Activated naive CD4-positive, alpha-beta T cell treated with anti-CD3 and anti-CD28 coated beads for 36 hours (primary cell): ENCODE measurements at regions not wholly inside any gene's neighbourhood (a gene's known extent, or its start where the extent isn't known, plus 50 kb on each side); places are given as distances from the start of the nearest gene placed in this dataset.
"Not testable (repeated sequence)": the region's sequence is repeated elsewhere in the genome, so short reads cannot be mapped to it uniquely, and the experiment has no call there.

Source experiments
- CTCF ChIA-PET: fragments of 350-600 bp; sonication (Branson Sonifier 250); formaldehyde crosslinking; loops from one replicate; lab custom pipeline; 2021; ENCODE audit warnings: antibody characterized with exemption; lab: Charles Lee
- DNase-seq: peaks from one replicate; pipeline ENCODE4 v3.0.0-alpha.2; 2020
- H3K27ac Mint-ChIP-seq: one replicate; pipeline ENCODE4 v1.8.0; 2021; ENCODE audit warnings: mild to moderate bottlenecking, mixed read lengths
- H3K27me3 Mint-ChIP-seq: one replicate; pipeline ENCODE4 v1.8.0; 2021; ENCODE audit warnings: low read depth, mixed read lengths
- H3K36me3 Mint-ChIP-seq: one replicate; pipeline ENCODE4 v1.8.0; 2021; ENCODE audit warnings: low read depth, mixed read lengths
- H3K4me1 Mint-ChIP-seq: one replicate; pipeline ENCODE4 v1.8.0; 2021; ENCODE audit warnings: low read depth, mixed read lengths
- H3K4me3 Mint-ChIP-seq: one replicate; pipeline ENCODE4 v1.8.0; 2021; ENCODE audit warnings: mild to moderate bottlenecking, moderate library complexity, mixed read lengths
- H3K9me3 Mint-ChIP-seq: one replicate; pipeline ENCODE4 v1.8.0; 2021; ENCODE audit warnings: mixed read lengths
- intact Hi-C: fragments of 100-400 bp; cut with micrococcal nuclease; formaldehyde crosslinking; loops from one replicate; pipeline ENCODE4 v1.15.1; 2023

DNA sequence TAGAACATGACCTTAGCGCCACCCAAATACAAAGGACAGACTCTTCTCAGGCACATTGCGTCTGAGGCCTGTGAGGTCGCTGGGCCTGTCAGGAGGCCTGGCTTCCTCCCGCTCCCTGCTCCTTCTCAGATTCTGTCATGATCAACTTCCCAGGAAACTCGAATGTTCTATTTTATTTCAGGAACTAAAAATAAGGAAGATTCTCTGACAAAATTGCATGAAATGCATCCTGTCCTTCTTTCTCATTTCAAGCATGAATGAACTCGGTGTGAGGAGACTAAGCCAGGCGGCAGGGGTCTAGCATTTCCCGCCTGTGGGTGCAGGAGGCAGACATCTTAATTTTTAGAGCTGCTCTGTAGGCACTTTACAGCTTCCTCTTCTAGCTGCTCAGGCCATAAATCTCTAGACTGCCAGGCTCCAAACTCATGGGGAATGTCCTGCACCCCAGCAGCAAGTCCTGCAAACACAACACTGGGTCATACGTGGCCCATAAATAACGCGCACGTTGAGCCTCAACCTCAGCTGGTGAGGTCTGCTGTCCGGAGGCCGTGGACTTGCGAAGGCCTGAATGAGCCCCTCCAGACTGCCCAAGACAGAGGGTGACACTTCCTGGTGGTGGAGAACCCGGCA is 109.7 kb upstream of the ZNF236 start:
- CTCF ChIA-PET, result no interaction called here
- intact Hi-C loops, result no loop called here
- Mint-ChIP-seq H3K27me3 (no peaks in the 10 kb centered on the region), H3K4me1 (peaks cover 4% of the 10 kb centered on the region), H3K4me3 (no peak overlapping the region), H3K27ac (no peak overlapping the region), H3K9me3 (no peaks in the 10 kb centered on the region), H3K36me3 (no peaks in the 10 kb centered on the region)
- no peak for DNase-seq

DNA sequence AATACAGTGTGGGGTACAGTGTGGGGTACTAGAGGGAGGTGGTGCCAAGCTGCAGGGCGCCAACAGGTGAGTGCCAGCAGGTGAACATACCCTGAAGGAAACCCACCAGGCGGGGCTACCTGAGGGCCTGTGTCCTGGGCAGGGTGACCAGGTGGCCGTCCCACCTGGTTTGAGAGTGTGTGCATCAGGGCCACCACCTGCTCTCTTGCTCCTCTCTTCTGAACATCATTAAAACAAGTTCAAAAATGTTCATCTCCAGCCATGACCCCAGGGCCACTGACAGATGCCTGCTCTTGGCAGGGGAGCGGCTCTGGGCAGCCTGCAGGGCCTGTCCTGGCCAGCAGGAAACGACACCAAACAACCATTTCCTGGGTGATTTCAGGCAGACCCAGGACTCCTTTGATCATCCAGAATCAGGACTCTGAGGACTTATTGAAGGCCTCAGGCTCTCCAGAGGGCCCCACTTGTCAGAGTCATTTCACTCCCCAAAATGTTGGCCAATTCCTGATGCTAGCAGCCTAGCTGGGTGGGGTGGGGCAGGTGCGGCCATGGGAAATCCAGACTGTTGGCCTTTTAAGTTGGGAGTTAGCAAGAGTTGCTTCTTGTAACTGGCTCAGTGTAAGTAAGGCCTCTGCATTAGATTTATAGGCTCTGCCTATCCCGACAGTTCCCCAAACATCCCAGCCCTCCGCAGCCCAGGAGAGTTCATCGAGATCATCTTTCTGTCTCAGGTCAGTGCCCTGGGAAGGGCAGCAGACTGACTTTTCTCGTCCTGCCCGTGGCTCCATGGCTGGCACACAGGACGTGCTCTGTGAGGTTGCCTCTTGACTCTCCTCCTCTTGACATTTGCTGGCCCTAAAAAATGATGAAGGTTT is 111.5 kb upstream of the ZNF236 start:
- H3K4me3 Mint-ChIP-seq, result no peak overlapping the region
- H3K36me3 Mint-ChIP-seq, result no peaks in the 10 kb centered on the region
- H3K9me3 Mint-ChIP-seq, result no peaks in the 10 kb centered on the region
- no peak overlapping the region for H3K27ac Mint-ChIP-seq
- H3K27me3 Mint-ChIP-seq, result no peaks in the 10 kb centered on the region
- CTCF ChIA-PET, result interaction anchor here (0.7 to 2.6 kb wide), 5 partner anchors 11 to 1420 kb away, joined by 3 to 18 read pairs (median 4); no protein-coding TSS in a partner anchor
- intact Hi-C loops, result no loop called here
- peaks cover 4% of the 10 kb centered on the region for H3K4me1 Mint-ChIP-seq
- DNase-seq, result no peak

DNA sequence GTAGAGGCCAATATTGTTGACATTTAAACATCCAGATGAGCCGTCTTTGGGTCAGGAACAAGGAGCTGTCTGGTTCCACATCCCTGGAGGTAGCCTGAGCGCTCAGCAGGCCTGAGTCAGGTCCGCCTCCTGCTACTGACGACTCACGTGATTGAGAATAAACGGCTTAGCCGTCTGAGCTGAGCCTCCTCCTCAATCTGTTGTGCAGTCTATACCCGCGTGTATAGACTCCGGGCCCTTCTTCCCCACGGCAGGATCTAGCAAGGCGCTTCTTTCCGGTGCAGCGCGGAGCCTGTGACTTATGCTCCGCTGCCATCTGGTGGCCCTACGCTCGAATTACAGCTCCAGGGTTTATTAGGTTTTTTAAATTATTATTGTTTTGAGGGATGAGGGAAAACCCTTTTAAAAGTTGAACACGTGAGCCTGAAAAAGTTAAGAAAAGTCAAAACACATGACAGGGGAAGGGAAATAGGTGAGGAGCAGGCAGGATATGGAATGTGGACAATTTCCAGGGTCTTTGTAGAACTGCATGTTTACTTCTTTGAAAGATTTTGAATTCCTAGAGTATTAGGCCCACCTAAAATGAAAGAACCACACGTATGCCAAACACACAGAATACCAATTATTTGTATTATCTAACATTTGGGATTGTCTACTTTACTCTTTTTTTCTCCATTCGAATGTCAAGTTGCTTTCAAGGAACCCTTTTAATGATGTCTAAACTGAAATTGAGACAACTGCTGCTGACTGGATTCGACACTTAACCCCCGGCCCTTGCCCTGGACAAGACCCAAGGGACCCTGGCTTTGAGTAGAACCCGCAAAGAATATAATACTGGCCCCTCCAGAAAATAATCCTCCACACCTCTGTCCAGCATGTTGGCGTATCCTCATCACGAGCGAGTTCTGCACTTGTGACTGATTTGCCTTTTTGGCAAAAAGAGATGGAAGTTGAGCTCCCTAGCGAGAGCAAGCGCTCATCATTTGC is 112.4 kb upstream of the ZNF236 start:
- H3K27ac Mint-ChIP-seq, result no peak overlapping the region
- peaks cover 4% of the 10 kb centered on the region for H3K4me1 Mint-ChIP-seq
- no peaks in the 10 kb centered on the region for H3K36me3 Mint-ChIP-seq
- intact Hi-C loops, result loop anchor here (1.0 kb wide), 1 partner anchor 311 kb away; no protein-coding TSS in a partner anchor
- no peaks in the 10 kb centered on the region for H3K27me3 Mint-ChIP-seq
- no peak overlapping the region for H3K4me3 Mint-ChIP-seq
- CTCF ChIA-PET, result interaction anchor here (0.5 to 2.6 kb wide), 24 partner anchors 9 to 1419 kb away, joined by 3 to 67 read pairs (median 4); no protein-coding TSS in a partner anchor
- DNase-seq, result peak; percentile 75
- H3K9me3 Mint-ChIP-seq, result no peaks in the 10 kb centered on the region

DNA sequence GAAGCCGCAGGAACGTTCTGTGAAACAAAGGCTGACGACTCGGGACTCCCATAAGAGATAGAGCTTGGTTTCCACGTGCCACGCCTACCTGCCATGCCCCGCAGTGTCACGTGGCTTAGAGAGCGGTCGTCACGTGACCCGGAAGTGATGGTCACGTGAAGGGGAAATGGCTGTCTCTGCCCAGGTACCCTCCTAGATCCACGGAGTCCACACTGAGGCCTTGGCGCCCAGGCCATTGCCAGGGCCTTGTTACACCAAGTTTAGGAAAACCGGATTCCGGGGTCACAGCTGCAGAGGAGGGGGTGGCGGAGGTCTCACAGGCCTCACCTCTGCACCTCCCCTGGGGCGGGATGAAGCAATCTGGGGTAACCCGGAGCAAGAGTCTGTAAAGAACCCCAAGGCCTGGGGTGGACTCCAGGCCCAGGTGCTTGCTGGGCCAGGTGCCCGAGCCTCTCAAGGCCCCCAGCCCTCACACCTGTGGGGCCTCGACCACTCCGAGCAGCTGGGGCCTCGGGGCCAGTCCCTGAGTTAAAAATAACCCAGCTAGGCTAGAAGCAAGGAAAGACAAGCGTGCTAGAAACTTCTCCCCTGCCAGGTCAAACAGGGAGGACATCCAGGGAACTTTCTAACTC is 113.5 kb upstream of the ZNF236 start:
- H3K36me3 Mint-ChIP-seq, result no peaks in the 10 kb centered on the region

DNA sequence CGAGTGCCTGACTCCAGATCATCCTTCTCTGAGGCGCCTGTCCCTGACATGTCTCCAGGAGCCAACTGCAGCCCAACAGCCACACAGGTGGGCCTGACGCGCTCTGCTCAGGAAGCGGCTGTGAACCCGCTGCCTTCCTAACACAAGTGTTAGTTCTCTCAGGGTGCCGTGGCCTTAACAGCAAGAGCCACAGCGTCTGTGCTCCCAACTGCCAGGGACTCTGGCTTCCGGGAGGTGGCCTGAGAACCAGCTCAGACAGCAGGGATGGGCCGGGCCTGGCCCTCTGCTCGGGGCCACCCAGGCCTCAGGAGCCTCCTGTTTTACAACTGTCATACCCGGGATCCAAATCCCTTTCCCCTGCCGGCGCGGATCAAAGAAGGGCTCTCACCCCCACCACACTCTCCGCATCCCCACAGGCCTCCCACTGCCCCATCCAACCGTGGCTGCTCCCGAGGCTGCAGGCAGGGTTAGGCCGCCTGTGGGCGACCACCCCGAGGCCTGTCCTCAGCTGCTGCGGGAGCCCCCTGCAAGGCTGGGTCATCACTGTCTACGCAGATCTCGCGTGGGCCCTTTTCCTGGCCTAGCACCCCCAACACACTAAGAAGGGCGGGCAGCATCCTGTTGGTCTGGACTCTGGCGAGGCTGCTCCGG is 114.2 kb upstream of the ZNF236 start:
- Mint-ChIP-seq H3K4me1 (peaks cover 4% of the 10 kb centered on the region), H3K36me3 (no peaks in the 10 kb centered on the region), H3K4me3 (no peak overlapping the region), H3K9me3 (no peaks in the 10 kb centered on the region), H3K27me3 (no peaks in the 10 kb centered on the region), H3K27ac (no peak overlapping the region)
- CTCF ChIA-PET, result interaction anchor here (1.1 to 2.6 kb wide), 4 partner anchors 10 to 310 kb away, joined by 4 to 67 read pairs (median 12); no protein-coding TSS in a partner anchor
- intact Hi-C loops, result no loop called here
- no peak for DNase-seq

More for the DNA sequence above, 113.5 kb upstream of the ZNF236 start:
- Mint-ChIP-seq H3K27ac (no peak overlapping the region), H3K9me3 (no peaks in the 10 kb centered on the region), H3K4me1 (peaks cover 4% of the 10 kb centered on the region), H3K4me3 (no peak overlapping the region), H3K27me3 (no peaks in the 10 kb centered on the region)
- intact Hi-C loops, result loop anchor here (1.0 kb wide), 1 partner anchor 310 kb away; no protein-coding TSS in a partner anchor
- no peak for DNase-seq
- CTCF ChIA-PET, result interaction anchor here (0.6 to 2.6 kb wide), 17 partner anchors 13 to 335 kb away, joined by 3 to 67 read pairs (median 5); no protein-coding TSS in a partner anchor

DNA sequence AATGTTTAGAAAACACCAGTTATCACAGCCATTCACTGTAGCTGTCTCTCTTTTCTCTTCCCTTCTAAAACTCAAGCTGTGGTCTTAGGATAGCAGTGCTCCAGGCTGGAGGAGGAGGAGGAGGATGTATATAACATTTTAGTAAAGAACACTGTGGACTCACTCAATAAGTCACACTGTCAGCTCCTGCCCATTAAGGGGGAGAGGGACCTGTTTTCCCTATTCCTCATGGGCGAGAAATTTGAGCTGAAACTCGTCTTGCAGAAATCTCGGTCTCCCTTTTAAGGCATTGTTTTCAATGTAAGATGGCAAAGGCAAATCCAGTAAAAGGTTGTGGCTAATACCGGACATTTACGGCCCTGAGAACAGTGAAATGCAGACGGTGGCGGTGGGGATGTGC is 114.8 kb upstream of the ZNF236 start:
- Mint-ChIP-seq H3K27me3 (no peaks in the 10 kb centered on the region), H3K4me3 (no peak overlapping the region), H3K36me3 (no peaks in the 10 kb centered on the region), H3K9me3 (no peaks in the 10 kb centered on the region), H3K4me1 (peaks cover 4% of the 10 kb centered on the region), H3K27ac (no peak overlapping the region)
- CTCF ChIA-PET, result interaction anchor here (1.1 to 1.2 kb wide), 2 partner anchors 9 to 309 kb away, joined by 4 to 7 read pairs; no protein-coding TSS in a partner anchor
- intact Hi-C loops, result no loop called here
- DNase-seq, result no peak

DNA sequence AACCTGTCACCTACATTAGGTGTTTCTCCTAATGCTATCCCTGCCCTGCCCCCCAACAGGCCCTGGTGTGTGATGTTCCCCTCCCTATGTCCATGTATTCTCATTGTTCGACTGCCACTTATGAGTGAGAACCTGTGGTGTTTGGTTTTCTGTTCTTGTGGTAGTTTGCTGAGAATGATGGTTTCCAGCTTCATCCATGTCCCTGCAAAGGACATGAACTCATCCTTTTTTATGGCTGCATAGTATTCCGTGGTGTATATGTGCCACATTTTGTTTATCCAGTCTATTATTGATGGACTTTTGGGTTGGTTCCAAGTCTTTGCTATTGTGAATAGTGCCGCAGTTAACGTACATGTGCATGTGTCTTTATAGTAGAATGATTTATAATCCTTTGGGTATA is 117.8 kb upstream of the ZNF236 start:
- intact Hi-C loops, H3K27ac Mint-ChIP-seq, H3K36me3 Mint-ChIP-seq, H3K9me3 Mint-ChIP-seq, H3K4me3 Mint-ChIP-seq, H3K27me3 Mint-ChIP-seq, H3K4me1 Mint-ChIP-seq, DNase-seq: not testable (repeated sequence)
- CTCF ChIA-PET, result interaction anchor here (1.2 kb wide), 1 partner anchor 306 kb away, joined by 6 read pairs; no protein-coding TSS in a partner anchor

DNA sequence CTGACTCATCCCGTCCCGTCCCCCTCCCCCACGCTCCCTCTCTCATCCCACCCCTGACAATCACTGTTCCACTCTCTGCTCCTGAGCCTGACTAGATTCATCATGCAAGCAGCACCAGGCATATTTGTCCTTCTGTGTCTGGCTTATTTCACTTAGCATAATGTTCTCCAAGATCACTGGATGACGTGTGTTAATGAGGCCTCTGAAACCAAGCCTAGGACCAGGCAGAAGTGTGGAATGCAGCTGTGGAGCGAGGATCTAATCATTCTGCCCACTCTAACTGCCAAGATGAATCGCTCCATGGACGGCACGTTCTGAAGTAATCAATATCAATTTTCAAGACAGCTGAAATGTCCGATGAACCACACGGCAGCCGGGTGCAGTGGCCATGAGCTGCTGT is 122.4 kb upstream of the ZNF236 start:
- Mint-ChIP-seq H3K36me3 (no peaks in the 10 kb centered on the region), H3K4me1 (no peaks in the 10 kb centered on the region), H3K4me3 (no peak overlapping the region), H3K27ac (no peak overlapping the region), H3K27me3 (peaks cover 13% of the 10 kb centered on the region), H3K9me3 (no peaks in the 10 kb centered on the region)
- no peak for DNase-seq
- CTCF ChIA-PET, result interaction anchor here (1.4 kb wide), 1 partner anchor 301 kb away, joined by 3 read pairs; no protein-coding TSS in a partner anchor
- intact Hi-C loops, result no loop called here

DNA sequence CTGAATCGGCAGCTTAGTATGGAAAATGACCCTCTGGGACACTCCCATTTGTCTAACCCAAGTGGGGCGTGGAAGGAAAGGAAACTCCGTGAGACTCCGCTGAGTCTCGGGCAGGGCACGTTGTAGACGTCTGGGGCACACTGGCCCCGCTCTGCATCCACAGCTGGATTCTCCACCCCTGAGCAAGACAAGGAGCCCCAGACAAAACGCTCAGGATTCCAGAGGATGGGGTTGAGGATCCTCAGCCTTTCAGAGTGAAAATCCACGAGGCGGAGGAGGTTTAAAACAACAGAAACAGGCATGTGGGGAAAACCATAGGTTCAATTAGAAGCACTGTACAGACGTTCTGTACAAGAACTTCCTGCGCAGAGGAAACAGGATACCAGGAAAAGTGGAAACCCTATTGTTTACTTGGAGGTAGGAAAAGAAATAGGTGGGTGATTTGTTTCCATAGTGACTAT is 124.9 kb upstream of the ZNF236 start:
- no peak overlapping the region for H3K4me3 Mint-ChIP-seq
- H3K9me3 Mint-ChIP-seq, result no peaks in the 10 kb centered on the region
- H3K4me1 Mint-ChIP-seq, result no peaks in the 10 kb centered on the region
- no peak for DNase-seq
- H3K27me3 Mint-ChIP-seq, result peaks cover 16% of the 10 kb centered on the region
- no peaks in the 10 kb centered on the region for H3K36me3 Mint-ChIP-seq
- intact Hi-C loops, result no loop called here
- no peak overlapping the region for H3K27ac Mint-ChIP-seq
- CTCF ChIA-PET, result no interaction called here

DNA sequence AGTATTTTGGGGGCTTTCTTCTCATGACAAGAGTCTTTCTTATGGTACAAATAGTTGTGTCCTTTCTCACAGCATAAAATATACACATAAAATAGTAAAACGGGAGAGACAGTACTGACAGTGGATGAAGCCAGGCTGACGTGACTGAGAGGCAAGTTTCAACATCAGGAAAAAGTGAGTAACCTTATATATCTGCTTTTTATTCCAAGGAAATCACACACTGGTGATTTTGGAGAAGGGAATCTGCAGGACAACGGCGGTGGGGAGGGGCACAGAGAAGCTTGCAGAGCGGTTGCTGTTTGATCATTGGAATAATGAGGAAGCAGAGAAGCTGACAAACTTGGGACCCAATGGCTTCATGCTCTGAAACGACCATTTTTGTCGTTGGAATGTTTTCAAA is 130.6 kb upstream of the ZNF236 start:
- H3K4me1 Mint-ChIP-seq, result peaks cover 11% of the 10 kb centered on the region
- no peak overlapping the region for H3K4me3 Mint-ChIP-seq
- H3K27ac Mint-ChIP-seq, result no peak overlapping the region
- no peaks in the 10 kb centered on the region for H3K9me3 Mint-ChIP-seq
- CTCF ChIA-PET, result no interaction called here
- intact Hi-C loops, result no loop called here
- no peaks in the 10 kb centered on the region for H3K36me3 Mint-ChIP-seq
- no peak for DNase-seq
- peaks cover 20% of the 10 kb centered on the region for H3K27me3 Mint-ChIP-seq
